CD4-positive, alpha-beta T cell treated with Interleukin-15 for 1 hour (primary cell): ENCODE measurements at regions not wholly inside any gene's neighbourhood (a gene's known extent, or its start where the extent isn't known, plus 50 kb on each side); places are given as distances from the start of the nearest gene placed in this dataset.

ENCODE experiments used
- DNase-seq: peaks from one replicate; pipeline ENCODE4 v3.0.0-alpha.2; 2020

GRCh38 chr5:58246461-58246944 lies 213.4 kb downstream of the PLK2 start:
- DNase-seq = no peak

GRCh38 chr5:58245476-58245840 lies 214.4 kb downstream of the PLK2 start:
- DNase-seq = no peak

- DNase-seq = no peak
Observed at GRCh38 chr5:58244819-58245475, 214.9 kb downstream of the PLK2 start.

- DNase-seq = no peak
Observed at GRCh38 chr5:58241389-58241788, 218.5 kb downstream of the PLK2 start.

- DNase-seq = no peak
Observed at GRCh38 chr5:58240322-58240721, 219.6 kb downstream of the PLK2 start.

GRCh38 chr5:58239731-58240130 lies 220.2 kb downstream of the PLK2 start:
- no peak for DNase-seq

- DNase-seq = no peak
Observed at GRCh38 chr5:58239045-58239444, 220.8 kb downstream of the PLK2 start.

GRCh38 chr5:58236498-58236897 lies 223.4 kb downstream of the PLK2 start:
- DNase-seq = no peak

- peak; percentile 24 for DNase-seq
Observed at GRCh38 chr5:58235299-58235698, 224.6 kb downstream of the PLK2 start.

- DNase-seq = no peak
Observed at GRCh38 chr5:58232130-58232529, 227.8 kb downstream of the PLK2 start.

GRCh38 chr5:58231041-58231440 lies 228.8 kb downstream of the PLK2 start:
- DNase-seq = no peak

GRCh38 chr5:58228896-58229295 lies 231.0 kb downstream of the PLK2 start:
- no peak for DNase-seq

GRCh38 chr5:58227858-58228257 lies 232.0 kb downstream of the PLK2 start:
- no peak for DNase-seq

- DNase-seq = no peak
Observed at GRCh38 chr5:58224661-58225060, 235.2 kb downstream of the PLK2 start.

GRCh38 chr5:58224221-58224620 lies 235.7 kb downstream of the PLK2 start:
- no peak for DNase-seq

GRCh38 chr5:58215364-58215763 lies 244.5 kb downstream of the PLK2 start:
- no peak for DNase-seq

GRCh38 chr5:58211441-58211840 lies 248.4 kb downstream of the PLK2 start:
- DNase-seq = no peak

GRCh38 chr5:58208674-58209073 lies 251.2 kb downstream of the PLK2 start:
- no peak for DNase-seq

- DNase-seq = no peak
Observed at GRCh38 chr5:58207076-58207475, 252.8 kb downstream of the PLK2 start.

- DNase-seq = no peak
Observed at GRCh38 chr5:58204966-58205365, 254.9 kb downstream of the PLK2 start.

- no peak for DNase-seq
Observed at GRCh38 chr5:58202941-58203444, 256.9 kb downstream of the PLK2 start.

GRCh38 chr5:58201922-58202648 lies 257.8 kb downstream of the PLK2 start:
- DNase-seq = no peak

GRCh38 chr5:58200451-58200850 lies 259.4 kb downstream of the PLK2 start:
- no peak for DNase-seq

- DNase-seq = no peak
Observed at GRCh38 chr5:58199087-58199486, 260.8 kb downstream of the PLK2 start.
